OCI-LY1 (cell line): ENCODE measurements at regions not wholly inside any gene's neighbourhood (a gene's known extent, or its start where the extent isn't known, plus 50 kb on each side); places are given as distances from the start of the nearest gene placed in this dataset.

Source experiments
- CTCF ChIP-seq: fragments of 200-600 bp; sonication (generic), shearing (Covaris generic); IDR thresholded peaks from 2 replicates; pipeline ENCODE4 v1.5.1; 2017; ENCODE audit warnings: mild to moderate bottlenecking, antibody characterized with exemption, low read length, moderate library complexity, mixed read lengths
- EZH2 ChIP-seq: fragments of 200-600 bp; sonication (generic), shearing (Covaris generic); IDR thresholded peaks from 2 replicates; pipeline ENCODE4 v1.8.0; 2017; ENCODE audit warnings: borderline replicate concordance, mixed run types, mild to moderate bottlenecking, antibody characterized with exemption, low read length, moderate library complexity, mixed read lengths

GRCh38 chr3:40829876-40830275, 305.1 kb downstream of the ZNF621 start:
- TF ChIP-seq CTCF (no peak), EZH2 (no peak)
